Activated T-cell treated with anti-CD3 and anti-CD28 coated beads for 48 hours (primary cell): ENCODE measurements at regions not wholly inside any gene's neighbourhood (a gene's known extent, or its start where the extent isn't known, plus 50 kb on each side); places are given as distances from the start of the nearest gene placed in this dataset.
A peak's percentile ranks its signal among the peaks of the same experiment; 100 is the strongest.

Source experiments
- DNase-seq: peaks from one replicate; pipeline ENCODE4 v3.0.0-alpha.2; 2020; ENCODE audit warnings: low read depth

- DNase-seq: no peak
Measured at GRCh38 chr5:109917154-109917546, 227.4 kb downstream of the MAN2A1 start.

GRCh38 chr5:109917966-109918365 lies 228.2 kb downstream of the MAN2A1 start:
- no peak for DNase-seq

- no peak for DNase-seq
Measured at GRCh38 chr5:109920736-109921135, 231.0 kb downstream of the MAN2A1 start.

- no peak for DNase-seq
Measured at GRCh38 chr5:109921735-109922380, 232.1 kb downstream of the MAN2A1 start.

- no peak for DNase-seq
Measured at GRCh38 chr5:109922381-109922995, 232.8 kb downstream of the MAN2A1 start.

GRCh38 chr5:109923205-109923604 lies 233.5 kb downstream of the MAN2A1 start:
- no peak for DNase-seq

- DNase-seq: no peak
Measured at GRCh38 chr5:109924237-109925107, 234.7 kb downstream of the MAN2A1 start.

GRCh38 chr5:109927639-109928038 lies 237.9 kb downstream of the MAN2A1 start:
- DNase-seq: no peak

GRCh38 chr5:109928046-109928445 lies 238.3 kb downstream of the MAN2A1 start:
- DNase-seq: no peak

GRCh38 chr5:109928811-109929210 lies 239.1 kb downstream of the MAN2A1 start:
- no peak for DNase-seq

- no peak for DNase-seq
Measured at GRCh38 chr5:109929376-109929775, 239.6 kb downstream of the MAN2A1 start.

- DNase-seq: no peak
Measured at GRCh38 chr5:109929911-109930310, 240.2 kb downstream of the MAN2A1 start.

GRCh38 chr5:109931049-109931780 lies 241.5 kb downstream of the MAN2A1 start:
- no peak for DNase-seq

- no peak for DNase-seq
Measured at GRCh38 chr5:109935833-109936490, 246.2 kb downstream of the MAN2A1 start.

GRCh38 chr5:109936996-109937395 lies 247.3 kb downstream of the MAN2A1 start:
- peak; percentile 27 for DNase-seq

GRCh38 chr5:109937951-109938350 lies 248.2 kb downstream of the MAN2A1 start:
- no peak for DNase-seq

GRCh38 chr5:109938453-109938852 lies 248.7 kb downstream of the MAN2A1 start:
- no peak for DNase-seq

GRCh38 chr5:109939116-109939682 lies 249.5 kb downstream of the MAN2A1 start:
- DNase-seq: no peak

GRCh38 chr5:109942646-109943045 lies 252.9 kb downstream of the MAN2A1 start:
- no peak for DNase-seq

GRCh38 chr5:109943701-109944235 lies 254.0 kb downstream of the MAN2A1 start:
- DNase-seq: no peak

- no peak for DNase-seq
Measured at GRCh38 chr5:109944461-109944860, 254.7 kb downstream of the MAN2A1 start.
